Liver (tissue), 3 donors: ENCODE measurements at regions not wholly inside any gene's neighbourhood (a gene's known extent, or its start where the extent isn't known, plus 50 kb on each side); places are given as distances from the start of the nearest gene placed in this dataset.

Source experiments
- FOXA2 ChIP-seq: IDR thresholded peaks from 2 replicates; pipeline ENCODE4 v1.6.1; 2016; ENCODE audit warnings: antibody characterized with exemption
- GABPA ChIP-seq, 2 donors: IDR thresholded peaks in 1 of 2; conservative IDR thresholded peaks in 1 of 2; 2 replicates each; pipeline ENCODE4 v1.6.1; 2016; ENCODE audit warnings: antibody characterized with exemption in 2 of 2, mild to moderate bottlenecking in 1 of 2, moderate library complexity in 1 of 2
- JUND ChIP-seq, 2 donors: IDR thresholded peaks; 2 replicates each; pipeline ENCODE4 v1.6.1; 2016; ENCODE audit warnings: antibody characterized with exemption in 2 of 2
- NR2F2 ChIP-seq: IDR thresholded peaks from 2 replicates; pipeline ENCODE4 v1.6.1; 2016; ENCODE audit warnings: antibody characterized with exemption
- TAF1 ChIP-seq: conservative IDR thresholded peaks from 2 replicates; pipeline ENCODE4 v1.6.1; 2016; ENCODE audit warnings: antibody characterized with exemption, mild to moderate bottlenecking
- YY1 ChIP-seq: IDR thresholded peaks from 2 replicates; pipeline ENCODE4 v1.6.1; 2016; ENCODE audit warnings: antibody characterized with exemption, mild to moderate bottlenecking
- TF ChIP-seq, protein P1 (sequence below): fragments of 150-350 bp; IDR thresholded peaks from 2 replicates; pipeline ENCODE4 v1.5.1; 2017; ENCODE audit warnings: improper control_type of control experiment, low read depth, low read length; ENCODE audit not compliant: missing input control
- TF ChIP-seq, protein P2 (sequence below): IDR thresholded peaks from 2 replicates; pipeline ENCODE4 v1.6.1; 2016; ENCODE audit warnings: antibody characterized with exemption
- TF ChIP-seq, protein P3 (sequence below): IDR thresholded peaks from 2 replicates; pipeline ENCODE4 v1.6.1; 2016; ENCODE audit warnings: antibody characterized with exemption, mild to moderate bottlenecking
- TF ChIP-seq, protein P4 (sequence below): IDR thresholded peaks from 2 replicates; pipeline ENCODE4 v1.6.1; 2016; ENCODE audit warnings: antibody characterized with exemption
- TF ChIP-seq, protein P5 (sequence below): IDR thresholded peaks from 2 replicates; pipeline ENCODE4 v1.6.1; 2016; ENCODE audit warnings: antibody characterized with exemption
- donor health status: healthy.
- donor health status: healthy.

DNA sequence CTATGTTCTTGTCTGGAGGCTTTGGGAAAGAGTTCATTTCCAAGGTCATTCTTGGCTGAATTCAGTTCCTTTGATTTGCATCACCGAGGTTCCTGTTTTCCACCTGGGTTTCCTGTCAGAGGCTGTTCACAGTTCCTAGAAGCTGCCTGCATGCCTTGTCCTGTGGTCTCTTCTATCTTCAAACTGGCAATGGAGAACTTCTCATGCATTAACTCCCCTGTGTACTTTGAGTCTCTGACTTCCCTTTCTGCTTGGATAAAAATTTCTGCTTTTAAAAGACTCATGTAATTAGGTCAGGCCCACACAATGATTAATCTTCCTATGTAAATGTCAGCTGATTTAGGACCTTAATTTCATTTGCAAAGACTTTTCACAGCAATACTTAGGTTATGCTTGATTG, 499.3 kb upstream of the FANCL start:
- TF ChIP-seq NR2F2 = no peak
- TF ChIP-seq, protein P1, sequence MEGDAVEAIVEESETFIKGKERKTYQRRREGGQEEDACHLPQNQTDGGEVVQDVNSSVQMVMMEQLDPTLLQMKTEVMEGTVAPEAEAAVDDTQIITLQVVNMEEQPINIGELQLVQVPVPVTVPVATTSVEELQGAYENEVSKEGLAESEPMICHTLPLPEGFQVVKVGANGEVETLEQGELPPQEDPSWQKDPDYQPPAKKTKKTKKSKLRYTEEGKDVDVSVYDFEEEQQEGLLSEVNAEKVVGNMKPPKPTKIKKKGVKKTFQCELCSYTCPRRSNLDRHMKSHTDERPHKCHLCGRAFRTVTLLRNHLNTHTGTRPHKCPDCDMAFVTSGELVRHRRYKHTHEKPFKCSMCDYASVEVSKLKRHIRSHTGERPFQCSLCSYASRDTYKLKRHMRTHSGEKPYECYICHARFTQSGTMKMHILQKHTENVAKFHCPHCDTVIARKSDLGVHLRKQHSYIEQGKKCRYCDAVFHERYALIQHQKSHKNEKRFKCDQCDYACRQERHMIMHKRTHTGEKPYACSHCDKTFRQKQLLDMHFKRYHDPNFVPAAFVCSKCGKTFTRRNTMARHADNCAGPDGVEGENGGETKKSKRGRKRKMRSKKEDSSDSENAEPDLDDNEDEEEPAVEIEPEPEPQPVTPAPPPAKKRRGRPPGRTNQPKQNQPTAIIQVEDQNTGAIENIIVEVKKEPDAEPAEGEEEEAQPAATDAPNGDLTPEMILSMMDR = no peak
- TF ChIP-seq JUND (IDR thresholded peaks at IDR 0.05) = no peak
- TF ChIP-seq, protein P2, sequence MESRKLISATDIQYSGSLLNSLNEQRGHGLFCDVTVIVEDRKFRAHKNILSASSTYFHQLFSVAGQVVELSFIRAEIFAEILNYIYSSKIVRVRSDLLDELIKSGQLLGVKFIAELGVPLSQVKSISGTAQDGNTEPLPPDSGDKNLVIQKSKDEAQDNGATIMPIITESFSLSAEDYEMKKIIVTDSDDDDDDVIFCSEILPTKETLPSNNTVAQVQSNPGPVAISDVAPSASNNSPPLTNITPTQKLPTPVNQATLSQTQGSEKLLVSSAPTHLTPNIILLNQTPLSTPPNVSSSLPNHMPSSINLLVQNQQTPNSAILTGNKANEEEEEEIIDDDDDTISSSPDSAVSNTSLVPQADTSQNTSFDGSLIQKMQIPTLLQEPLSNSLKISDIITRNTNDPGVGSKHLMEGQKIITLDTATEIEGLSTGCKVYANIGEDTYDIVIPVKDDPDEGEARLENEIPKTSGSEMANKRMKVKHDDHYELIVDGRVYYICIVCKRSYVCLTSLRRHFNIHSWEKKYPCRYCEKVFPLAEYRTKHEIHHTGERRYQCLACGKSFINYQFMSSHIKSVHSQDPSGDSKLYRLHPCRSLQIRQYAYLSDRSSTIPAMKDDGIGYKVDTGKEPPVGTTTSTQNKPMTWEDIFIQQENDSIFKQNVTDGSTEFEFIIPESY = no peak
- TF ChIP-seq, protein P3, sequence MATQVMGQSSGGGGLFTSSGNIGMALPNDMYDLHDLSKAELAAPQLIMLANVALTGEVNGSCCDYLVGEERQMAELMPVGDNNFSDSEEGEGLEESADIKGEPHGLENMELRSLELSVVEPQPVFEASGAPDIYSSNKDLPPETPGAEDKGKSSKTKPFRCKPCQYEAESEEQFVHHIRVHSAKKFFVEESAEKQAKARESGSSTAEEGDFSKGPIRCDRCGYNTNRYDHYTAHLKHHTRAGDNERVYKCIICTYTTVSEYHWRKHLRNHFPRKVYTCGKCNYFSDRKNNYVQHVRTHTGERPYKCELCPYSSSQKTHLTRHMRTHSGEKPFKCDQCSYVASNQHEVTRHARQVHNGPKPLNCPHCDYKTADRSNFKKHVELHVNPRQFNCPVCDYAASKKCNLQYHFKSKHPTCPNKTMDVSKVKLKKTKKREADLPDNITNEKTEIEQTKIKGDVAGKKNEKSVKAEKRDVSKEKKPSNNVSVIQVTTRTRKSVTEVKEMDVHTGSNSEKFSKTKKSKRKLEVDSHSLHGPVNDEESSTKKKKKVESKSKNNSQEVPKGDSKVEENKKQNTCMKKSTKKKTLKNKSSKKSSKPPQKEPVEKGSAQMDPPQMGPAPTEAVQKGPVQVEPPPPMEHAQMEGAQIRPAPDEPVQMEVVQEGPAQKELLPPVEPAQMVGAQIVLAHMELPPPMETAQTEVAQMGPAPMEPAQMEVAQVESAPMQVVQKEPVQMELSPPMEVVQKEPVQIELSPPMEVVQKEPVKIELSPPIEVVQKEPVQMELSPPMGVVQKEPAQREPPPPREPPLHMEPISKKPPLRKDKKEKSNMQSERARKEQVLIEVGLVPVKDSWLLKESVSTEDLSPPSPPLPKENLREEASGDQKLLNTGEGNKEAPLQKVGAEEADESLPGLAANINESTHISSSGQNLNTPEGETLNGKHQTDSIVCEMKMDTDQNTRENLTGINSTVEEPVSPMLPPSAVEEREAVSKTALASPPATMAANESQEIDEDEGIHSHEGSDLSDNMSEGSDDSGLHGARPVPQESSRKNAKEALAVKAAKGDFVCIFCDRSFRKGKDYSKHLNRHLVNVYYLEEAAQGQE = no peak
- TF ChIP-seq, protein P4, sequence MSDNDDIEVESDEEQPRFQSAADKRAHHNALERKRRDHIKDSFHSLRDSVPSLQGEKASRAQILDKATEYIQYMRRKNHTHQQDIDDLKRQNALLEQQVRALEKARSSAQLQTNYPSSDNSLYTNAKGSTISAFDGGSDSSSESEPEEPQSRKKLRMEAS = no peak
- TF ChIP-seq, protein P5, sequence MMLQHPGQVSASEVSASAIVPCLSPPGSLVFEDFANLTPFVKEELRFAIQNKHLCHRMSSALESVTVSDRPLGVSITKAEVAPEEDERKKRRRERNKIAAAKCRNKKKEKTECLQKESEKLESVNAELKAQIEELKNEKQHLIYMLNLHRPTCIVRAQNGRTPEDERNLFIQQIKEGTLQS = no peak
- no peak for TF ChIP-seq TAF1
- no peak for TF ChIP-seq GABPA (IDR thresholded peaks at IDR 0.05 in 1 of 2, conservative IDR thresholded peaks at IDR 0.05 in 1 of 2)
- TF ChIP-seq YY1 = no peak
- no peak for TF ChIP-seq FOXA2
